Endothelial cell of hepatic sinusoid (primary cell): ENCODE measurements at regions not wholly inside any gene's neighbourhood (a gene's known extent, or its start where the extent isn't known, plus 50 kb on each side); places are given as distances from the start of the nearest gene placed in this dataset.
"Not testable (repeated sequence)": the region's sequence is repeated elsewhere in the genome, so short reads cannot be mapped to it uniquely, and the experiment has no call there.

Source experiments
- in situ Hi-C: cut with HindIII; loops from 2 replicates; pipeline ENCODE4 v1.10.0; 2017; ENCODE audit warnings: low sequenced_read_pairs

DNA sequence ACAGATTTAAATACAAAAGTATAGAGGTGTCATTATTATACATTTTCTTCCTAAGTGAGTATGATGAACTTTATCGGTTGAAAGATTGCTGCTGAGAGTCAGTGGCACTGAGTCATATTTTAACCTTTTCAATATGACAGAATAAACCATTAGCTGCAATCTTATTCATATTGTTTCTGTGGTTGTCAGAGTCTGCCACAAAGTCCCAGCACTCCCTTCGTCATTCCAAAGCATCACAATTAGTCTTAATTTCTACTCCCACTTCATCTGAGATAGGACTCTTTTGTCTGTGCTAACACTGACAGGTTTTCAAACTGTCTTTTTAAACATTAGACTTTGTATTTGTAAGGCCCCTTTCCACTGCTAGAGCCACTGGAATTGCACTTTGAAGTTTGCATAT is 656.9 kb downstream of the MTRR start:
- in situ Hi-C loops, result no loop called here

DNA sequence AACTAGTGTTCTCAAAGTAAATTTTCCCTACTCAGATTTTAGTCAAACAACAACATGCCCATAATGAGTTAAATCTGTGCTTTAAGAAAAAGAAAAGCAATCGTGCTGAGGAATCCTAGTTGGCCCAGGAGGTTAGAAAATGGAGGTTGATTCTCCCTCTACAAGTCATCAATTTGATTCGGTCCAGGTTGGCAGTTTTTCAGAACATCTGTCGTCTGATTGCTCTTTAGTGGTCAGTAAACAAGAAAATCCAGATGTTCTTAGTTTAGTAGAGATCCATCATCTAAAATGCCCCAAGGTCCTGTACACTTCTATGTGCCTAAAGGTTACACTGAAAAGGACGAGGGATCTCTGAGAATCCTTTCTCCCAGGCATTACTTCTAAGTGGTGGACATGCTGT is 659.2 kb downstream of the MTRR start:
- in situ Hi-C loops, result no loop called here

DNA sequence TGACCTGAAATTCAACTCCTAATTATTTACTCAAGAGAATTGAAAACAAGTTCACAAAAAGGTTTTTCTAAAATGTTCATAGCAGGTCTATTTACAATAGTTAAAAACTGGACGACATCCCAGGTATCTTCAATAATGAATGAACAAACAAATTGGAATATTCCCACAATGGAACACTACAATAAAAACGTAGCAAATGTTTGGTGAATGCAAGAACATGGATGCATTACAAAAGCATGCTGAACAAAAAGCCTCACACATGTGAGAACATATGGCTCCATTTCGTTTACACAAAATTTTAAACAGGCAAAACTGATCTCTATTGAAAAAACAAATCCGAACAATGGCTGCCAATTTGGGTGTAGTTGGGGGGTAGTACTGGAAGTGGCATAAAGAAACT is 669.9 kb downstream of the MTRR start:
- in situ Hi-C loops, result no loop called here

DNA sequence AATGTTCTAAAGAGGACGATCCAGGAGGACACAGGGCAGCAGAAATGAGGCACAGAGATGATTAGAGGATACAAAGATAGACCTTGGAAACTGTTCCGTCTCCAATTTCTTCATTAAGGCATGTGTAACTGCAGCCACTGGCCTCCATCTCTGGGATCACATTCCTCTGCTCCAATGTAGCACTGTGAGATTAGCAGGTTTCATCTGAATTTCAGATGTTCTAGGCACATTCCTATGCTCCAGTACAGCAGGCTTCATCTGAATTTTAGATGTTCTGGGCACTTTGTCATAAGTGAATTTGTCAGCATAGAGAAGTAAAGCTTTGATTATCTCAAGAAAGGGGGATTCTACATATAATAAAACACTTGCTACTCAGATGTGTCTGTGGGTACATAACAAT is 671.4 kb downstream of the MTRR start:
- in situ Hi-C loops, result no loop called here

DNA sequence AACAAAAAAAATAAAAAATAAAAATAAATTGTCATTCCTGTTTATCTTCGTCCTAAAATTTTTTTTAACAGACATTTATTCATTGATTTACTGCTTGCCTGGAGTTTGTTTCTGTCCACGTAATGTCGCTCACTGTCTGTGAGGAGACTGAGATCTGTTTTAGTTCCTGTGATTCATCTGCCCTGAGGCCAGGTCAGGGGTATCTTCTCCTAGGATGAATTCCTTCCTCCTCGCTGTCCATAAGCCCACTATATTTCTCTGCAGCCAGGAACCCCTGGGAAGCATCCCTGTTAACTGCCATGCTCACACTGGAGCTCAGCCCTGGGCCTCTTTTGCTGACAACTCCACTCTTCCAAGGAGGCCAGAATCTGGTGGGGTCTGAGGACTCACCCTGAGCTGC is 682.0 kb downstream of the MTRR start:
- in situ Hi-C loops, result no loop called here

DNA sequence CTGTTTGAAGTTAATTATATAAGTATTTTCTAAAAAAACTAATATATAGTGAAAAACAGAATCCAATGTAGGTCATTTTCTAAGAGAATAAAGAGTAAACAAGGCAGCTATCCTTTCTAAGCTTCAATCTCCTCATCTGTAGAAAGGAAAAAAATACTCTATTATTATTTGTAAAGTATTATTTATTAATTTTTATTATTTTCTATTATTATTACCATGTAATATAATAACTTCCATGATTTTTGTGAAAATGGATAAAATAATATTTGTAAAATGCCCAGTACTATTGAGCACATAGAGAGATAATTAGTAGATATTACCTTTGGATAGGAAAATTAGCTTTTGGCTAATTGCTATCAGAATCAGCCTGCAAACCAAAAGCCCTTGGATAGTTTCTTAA is 684.4 kb downstream of the MTRR start:
- in situ Hi-C loops, result no loop called here

DNA sequence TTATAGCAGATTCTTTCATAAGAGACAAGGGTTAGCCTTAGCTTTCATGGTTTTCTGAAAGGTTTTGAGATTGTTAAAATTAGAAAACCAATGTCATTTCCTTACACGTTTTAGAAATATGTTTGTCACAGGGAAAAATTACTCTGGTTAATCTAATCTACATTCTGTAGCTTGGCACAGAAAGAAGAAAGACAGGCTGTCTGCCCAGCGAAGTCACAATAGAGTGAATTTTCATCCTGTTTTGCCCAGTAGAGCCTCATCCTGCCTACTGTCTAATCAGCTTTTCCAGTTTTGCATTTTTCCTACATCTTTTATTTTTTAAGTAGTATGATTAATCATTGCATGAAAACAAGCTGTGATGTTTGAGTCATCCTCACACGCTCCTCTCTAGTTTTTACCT is 688.8 kb downstream of the MTRR start:
- in situ Hi-C loops, result no loop called here

DNA sequence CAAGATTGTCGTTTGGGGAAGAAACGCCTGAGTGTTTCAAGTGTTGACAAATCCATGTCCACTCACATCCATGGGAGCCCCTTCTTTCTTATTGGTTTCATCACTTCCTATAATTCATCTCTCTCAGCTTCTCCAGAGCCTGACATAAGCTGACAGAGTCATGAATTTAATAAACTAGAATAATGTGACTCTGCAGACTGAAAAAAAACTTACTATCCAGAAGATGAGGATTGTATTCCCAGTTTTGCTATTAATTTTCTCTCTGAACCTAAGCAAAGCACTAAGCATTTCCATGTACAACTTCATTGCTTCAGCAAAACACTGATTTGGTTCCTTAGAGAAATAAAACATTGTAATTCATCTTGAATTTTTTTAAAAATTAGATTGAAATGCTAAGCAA is 691.8 kb downstream of the MTRR start:
- in situ Hi-C loops, result no loop called here

DNA sequence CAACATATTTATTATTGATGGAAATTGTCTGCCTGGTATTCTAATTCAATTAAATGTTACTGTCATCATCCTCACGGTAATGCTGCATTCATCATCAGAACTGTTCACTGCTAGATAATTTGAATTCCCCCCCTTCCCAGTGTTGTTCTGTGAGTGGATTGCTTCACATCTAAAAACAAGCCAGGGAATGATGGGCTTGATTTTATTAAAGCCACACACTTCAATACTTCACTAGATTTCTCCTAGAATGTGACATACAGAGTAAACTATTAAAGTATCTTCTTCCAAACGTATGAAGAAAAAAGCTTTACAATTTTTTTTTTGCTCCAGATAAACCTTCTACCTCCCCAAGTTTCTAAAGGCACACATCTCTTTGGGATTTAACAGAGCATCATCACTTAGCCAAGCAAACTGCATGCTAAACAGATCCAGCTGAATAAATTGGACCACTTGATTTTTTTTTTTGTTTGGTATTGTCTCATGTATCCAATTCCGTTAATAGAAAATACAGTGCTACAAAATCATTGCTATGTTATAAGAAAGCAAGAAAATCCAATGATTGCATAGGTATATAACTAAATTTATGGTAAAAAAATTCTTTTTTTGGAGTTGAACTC is 692.4 kb downstream of the MTRR start:
- in situ Hi-C loops, result no loop called here

DNA sequence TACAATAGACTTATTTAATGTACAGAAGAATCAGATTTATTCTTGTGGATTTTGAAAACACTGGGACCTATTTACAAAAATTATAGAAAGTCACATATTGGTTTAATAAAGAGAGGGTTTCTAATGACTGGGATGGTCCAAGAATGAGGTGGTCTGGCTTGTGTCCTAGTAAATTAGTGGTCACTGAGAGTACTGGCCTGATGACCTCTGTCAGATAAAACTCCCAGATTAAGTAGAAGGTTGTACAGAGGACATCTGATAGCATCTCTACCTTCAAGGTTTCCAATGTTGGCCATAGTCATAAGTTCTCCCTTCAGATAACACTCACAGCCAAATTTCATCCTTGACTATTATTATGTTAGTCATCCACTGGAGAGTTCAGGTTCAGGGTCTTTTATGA is 692.9 kb downstream of the MTRR start:
- in situ Hi-C loops, result no loop called here

DNA sequence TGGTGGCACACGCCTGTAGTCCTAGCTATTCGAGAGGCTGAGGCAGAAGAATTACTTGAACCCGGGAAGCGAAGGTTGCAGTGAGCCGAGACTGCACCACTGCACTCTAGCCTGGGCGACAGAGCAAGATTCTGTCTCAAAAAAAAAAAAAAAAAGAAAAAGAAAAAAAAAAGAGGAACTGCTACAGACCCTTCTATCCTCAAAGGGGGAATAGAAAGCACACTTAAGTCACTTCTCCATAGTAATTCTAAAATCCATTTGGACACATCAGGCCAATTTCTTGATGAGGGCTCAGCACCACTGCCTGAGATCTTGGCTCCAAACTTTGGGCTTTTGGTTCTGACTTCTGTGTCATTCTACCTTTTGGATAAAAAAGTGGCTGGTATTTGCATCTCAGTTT is 694.6 kb downstream of the MTRR start:
- in situ Hi-C loops, result not testable (repeated sequence)

DNA sequence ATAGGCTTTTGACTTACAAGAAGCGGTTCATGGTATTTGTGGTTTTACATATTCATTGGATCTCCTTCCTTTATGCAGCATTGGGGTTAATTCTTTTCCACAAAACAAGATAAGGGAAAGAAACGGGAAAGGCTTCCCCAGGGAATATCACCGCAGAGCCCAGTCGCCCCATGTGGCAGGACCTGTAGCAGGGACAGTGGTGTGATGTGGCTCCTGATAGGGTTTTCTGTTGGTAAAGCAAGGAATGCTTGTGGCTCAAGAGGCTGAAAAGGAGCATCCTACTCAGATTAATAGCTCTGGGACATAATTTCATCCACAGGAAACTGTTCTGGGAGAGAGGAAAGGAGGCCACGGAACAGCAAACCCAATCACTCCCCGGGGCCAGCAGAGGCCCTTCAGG is 699.9 kb downstream of the MTRR start:
- in situ Hi-C loops, result no loop called here

DNA sequence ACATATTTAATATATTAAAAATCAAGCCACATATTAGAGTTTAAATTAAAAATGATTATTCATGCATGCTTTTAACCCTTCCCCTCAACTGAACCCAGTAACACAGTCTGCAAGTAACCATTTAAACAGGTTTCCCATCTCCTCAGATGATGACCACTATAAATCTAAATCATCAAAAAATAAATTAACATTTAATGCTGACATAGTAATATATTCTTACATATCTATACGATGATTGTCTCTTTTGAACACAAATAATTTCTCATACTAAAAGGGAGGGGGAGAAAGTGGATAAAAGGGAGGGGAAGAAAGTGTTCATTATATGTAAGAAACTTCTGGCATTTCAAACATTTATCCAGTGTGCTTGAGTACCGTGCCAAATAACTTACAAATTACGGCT is 701.6 kb downstream of the MTRR start:
- in situ Hi-C loops, result no loop called here

DNA sequence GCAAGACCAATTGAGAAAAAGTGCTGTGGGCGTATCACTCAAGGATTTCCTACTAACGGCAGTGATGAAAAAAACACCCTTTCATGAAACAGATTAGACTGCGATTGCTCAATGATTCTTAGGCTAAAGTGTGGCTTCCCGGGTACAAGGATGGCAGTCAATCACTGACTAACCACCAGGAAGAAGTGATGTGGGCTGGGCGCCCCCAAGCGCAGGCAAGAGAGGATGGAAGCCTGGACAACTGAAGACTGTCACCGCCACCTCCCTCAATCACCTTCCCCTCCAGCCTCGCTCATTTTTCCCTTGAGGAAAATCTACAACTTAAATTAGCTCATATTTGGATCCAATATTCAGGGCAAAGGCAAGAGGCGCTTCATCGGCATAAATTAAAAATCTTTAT is 707.2 kb downstream of the MTRR start:
- in situ Hi-C loops, result no loop called here

DNA sequence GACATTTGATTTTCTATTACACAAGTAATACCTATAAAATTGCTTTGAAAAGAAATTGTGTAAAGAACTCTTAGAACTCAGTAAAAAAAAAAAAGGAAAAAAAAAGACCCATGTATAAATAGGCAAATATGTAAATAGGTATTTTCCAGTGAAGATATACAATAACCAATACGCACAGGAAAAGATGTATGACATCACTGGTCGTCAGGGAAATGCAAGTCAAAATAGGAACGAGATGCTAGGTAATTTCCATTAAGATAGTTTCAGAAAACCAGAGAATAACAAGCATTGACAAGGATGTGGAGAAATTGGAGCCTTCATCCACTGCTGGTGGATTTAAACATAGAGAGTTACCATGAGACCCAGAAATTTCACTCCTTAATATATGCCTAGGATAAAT is 708.8 kb downstream of the MTRR start:
- in situ Hi-C loops, result no loop called here

DNA sequence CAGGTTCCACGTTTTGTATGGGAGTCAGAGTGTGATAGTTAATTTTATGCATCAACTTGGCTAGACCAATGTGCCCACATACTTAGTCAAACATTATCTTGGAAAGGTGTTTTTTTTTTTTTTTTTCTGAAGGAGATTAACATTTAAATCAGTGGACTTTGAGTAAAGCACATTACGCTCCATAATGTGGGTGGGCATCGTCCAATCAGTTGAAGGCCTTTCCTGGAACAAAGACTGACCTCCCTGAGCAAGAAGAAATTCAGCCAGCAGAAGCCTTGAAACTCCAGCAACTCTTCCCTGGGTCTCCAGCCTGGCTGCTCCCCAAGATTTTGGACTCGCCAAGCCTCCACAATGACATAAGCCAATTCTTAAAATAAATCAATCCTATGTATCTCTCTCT is 711.4 kb downstream of the MTRR start:
- in situ Hi-C loops, result no loop called here

DNA sequence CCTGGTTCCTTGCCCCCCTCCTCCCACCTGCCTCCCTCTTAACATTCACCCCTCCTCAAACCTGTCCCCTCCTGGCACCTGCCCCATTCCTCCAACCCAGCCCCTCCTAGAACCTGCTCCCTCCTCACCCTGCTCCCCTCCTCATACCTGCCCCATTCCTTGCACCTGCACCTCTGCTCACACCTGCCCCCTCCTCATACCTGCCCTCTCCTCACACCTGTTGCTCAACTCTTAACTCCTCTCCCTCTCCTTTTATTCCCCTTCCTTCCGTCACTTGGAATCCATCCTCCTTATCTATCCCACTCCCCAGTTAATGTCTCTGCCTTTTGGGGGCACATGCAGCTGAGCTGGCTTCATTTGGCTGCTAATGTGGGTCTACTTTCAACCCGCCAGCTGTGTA is 712.1 kb downstream of the MTRR start:
- in situ Hi-C loops, result no loop called here

DNA sequence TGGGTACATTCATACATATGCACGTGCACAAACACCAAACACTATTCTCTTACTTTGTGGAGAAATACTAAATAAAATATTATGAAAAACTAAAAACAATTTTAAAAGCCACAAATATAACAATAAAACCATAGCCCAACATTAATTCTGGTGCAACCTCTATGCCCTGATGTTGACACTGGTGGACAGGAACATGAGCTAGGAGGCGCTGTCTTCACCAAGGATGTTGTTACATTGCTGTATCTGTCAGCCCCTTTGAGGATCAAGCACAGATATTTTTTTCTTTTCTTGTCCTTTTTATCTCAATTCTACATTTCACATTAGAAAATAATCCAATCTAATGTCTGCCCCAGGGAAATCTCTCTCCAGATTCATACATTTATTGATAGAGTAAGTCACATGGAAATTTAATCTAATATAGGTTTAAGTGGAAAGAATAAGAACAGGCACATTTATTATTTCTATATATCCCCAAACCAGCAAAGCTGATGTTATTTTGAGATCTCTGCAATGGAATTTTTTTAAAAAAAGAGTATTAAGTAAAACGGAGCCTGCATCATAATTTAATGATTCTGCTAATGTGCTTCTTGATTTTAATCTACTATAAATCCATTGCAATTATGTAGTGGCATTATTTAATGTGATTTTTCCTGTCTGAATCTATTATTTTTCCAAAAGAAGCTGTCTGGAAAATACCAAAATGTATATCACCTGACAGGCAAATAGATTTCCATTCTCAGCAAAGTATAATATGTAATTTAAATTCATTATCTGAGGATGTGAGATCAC is 716.5 kb downstream of the MTRR start:
- in situ Hi-C loops, result no loop called here

DNA sequence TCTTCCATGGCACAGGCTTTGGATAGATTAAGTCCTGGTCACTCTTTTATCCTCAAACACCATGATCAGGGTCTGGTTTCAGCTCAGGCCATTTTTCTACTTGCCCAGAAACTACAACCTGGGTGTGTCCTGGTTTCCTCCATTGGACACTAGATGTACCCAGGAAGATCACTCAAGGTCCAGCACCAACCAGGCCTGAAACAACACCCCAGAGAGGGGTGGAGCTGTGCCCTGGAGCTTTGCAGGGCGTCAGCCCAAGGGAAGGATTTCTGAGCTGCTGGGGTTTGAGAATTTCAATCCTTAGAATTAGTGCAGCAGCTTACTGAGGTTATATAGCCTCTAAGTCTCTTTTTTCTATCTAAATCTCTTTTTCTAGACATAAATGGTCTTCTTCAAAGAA is 722.0 kb downstream of the MTRR start:
- in situ Hi-C loops, result no loop called here

DNA sequence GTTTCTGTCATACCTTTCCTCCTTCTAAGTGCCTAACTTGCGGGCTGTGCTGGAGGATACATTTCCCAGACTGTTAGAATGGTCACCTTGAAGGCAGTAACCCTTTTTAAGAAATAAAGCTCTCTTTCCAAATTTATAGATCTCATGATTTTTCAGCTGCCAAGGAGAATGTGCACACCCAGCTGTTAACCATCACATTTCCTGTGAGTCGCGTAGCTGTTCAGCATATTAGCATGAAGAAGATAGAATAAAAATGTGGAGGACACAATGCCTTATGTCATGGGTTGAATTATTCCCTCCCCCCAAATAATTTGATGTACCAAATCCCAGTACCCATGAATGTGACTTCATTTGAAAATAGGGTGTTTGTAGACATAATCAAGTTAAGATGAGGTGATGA is 729.4 kb downstream of the MTRR start:
- in situ Hi-C loops, result no loop called here

DNA sequence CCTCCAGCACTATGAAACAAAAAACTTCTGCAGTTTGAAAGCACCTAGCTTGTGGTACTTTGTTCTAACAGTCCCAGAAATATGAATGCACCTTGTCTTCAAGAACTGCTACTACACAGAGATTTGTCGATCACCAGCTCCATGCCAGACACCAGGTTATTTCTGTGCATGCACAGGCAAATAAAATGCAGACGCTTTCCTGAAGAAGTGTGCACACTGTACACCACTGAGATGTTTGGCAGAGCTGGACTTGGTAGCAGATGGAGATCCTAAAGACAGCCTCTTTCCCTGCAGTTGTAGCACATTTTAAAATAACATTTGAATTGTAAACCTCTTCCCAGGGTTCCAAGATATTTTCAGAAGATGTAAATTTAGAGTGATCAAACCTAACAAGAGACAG is 730.0 kb downstream of the MTRR start:
- in situ Hi-C loops, result no loop called here

DNA sequence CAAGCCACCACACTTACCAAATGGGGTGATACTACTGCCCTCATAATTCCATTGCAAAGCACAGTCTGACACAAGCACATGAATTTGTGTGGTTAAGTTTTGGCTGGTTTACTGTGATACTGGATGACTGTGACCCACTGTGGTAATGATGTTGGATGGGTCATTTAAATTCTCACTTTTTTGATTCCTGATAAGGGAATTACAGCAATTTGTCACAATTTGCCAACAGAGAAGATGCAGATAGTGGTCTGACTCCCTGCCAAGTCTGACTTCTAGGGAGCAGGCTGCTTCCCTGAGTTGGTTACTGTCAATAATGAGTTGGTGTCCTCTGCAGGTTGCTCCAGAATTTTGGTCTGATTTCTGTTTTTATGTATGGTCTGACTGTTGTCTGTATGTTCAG is 731.9 kb downstream of the MTRR start:
- in situ Hi-C loops, result no loop called here

DNA sequence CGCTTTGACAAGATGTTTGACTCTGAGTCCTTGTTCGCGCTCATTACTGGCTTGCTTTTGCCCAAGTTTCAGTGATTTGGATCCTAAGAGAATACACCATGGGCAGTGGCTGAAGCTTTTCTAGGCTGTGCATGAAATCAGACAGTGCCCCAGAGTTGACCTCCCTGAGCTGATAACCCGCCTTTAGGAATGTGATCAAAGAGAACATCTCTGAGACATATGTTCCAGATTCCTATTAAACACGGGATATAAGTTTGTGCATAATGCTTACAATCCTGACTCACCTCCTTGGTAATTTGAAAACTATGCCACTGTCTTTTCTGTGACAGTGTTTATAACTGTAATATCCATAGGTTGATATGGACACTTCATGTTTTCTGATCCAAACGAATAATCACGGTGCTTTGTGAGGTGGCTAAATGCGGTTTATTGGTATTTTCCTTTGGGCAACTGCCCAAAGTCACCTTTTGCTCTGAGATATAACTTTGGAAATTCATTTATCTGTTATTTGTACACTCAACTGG is 732.9 kb downstream of the MTRR start:
- in situ Hi-C loops, result no loop called here
